HG03469 (cell line): ENCODE measurements at regions not wholly inside any gene's neighbourhood (a gene's known extent, or its start where the extent isn't known, plus 50 kb on each side); places are given as distances from the start of the nearest gene placed in this dataset.
"Not testable (repeated sequence)": the region's sequence is repeated elsewhere in the genome, so short reads cannot be mapped to it uniquely, and the experiment has no call there.

Source experiments
- ATAC-seq: cut with Tn5 transposase; IDR thresholded peaks from one replicate; pipeline ENCODE4 v1.9.1; 2021; ENCODE audit warnings: mild to moderate bottlenecking, moderate library complexity, moderate number of reproducible peaks; ENCODE audit not compliant: unreplicated experiment

DNA sequence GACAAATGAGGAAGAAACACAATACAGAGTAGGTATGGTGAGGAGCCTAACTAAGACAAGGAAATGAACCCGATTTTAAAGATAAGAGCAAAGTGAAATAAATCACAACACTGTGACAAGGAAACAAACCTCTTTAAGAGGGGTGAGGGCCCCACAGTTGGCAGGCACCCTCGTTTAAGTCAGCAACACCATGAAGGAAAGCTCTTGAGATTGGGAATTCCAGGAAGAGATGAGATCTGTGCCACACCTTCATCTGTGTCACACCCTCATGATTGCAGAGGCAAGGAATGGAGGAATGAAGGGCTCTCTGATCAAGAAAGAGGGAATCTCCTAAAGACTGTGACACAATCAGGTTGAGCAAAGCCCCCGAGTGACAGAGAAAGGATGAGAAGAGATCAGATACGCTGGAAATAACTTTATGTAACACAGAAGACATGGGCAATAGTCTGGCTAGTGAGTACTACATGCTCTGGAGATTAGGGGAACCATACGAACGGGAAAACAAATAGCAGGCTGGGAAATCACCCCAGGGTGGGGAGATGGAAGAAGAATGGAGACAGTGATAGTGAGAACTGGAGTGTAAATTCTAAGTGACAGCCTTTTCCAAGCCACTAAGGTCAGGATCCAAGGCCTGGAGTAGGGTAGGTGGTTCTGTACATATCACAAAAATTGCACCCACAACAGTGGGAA is 51.7 kb upstream of the TERB2 start:
- not testable (repeated sequence) for ATAC-seq
